CD4-positive, CD25-positive, alpha-beta regulatory T cell (primary cell): ENCODE measurements at regions not wholly inside any gene's neighbourhood (a gene's known extent, or its start where the extent isn't known, plus 50 kb on each side); places are given as distances from the start of the nearest gene placed in this dataset.
"Not testable (repeated sequence)": the region's sequence is repeated elsewhere in the genome, so short reads cannot be mapped to it uniquely, and the experiment has no call there.

Experiments
- ATAC-seq, 2 donors: fragments of 150-1000 bp; cut with Tn5 transposase; one replicate each; pipeline ENCODE4 v1.10.0; 2021; ENCODE audit warnings: low read depth in 2 of 2, moderate number of reproducible peaks in 2 of 2, moderate library complexity in 1 of 2
- DNase-seq, 3 donors: peaks; one replicate each; pipeline versions ENCODE4 v3.0.0 to v3.0.0-alpha.2; 2012 to 2022; ENCODE audit warnings: mixed read lengths in 1 of 3
- H3K27ac ChIP-seq: one replicate; pipeline ENCODE4 v1.7.0; 2013; ENCODE audit warnings: mild to moderate bottlenecking, low read length; ENCODE audit not compliant: insufficient read depth, poor library complexity, severe bottlenecking
- H3K27me3 ChIP-seq: one replicate; pipeline ENCODE4 v1.7.0; 2013; ENCODE audit warnings: low read length; ENCODE audit not compliant: control insufficient read depth, insufficient read depth
- H3K36me3 ChIP-seq: one replicate; pipeline ENCODE4 v1.7.0; 2013; ENCODE audit warnings: mild to moderate bottlenecking, low read length, moderate library complexity; ENCODE audit not compliant: control insufficient read depth, insufficient read depth
- H3K4me1 ChIP-seq: 2 replicates; pipeline ENCODE4 v1.7.0; 2013; ENCODE audit warnings: mild to moderate bottlenecking, low read length; ENCODE audit not compliant: insufficient read depth, control insufficient read depth, poor library complexity, severe bottlenecking
- H3K4me3 ChIP-seq: one replicate; pipeline ENCODE4 v1.7.0; 2013; ENCODE audit warnings: low read depth, mild to moderate bottlenecking, low read length, moderate library complexity
- H3K9me3 ChIP-seq, 2 experiments: 1 replicate in 1 of 2; 2 replicates in 1 of 2; pipeline ENCODE4 v1.7.0; 2013; ENCODE audit warnings: low read length in 2 of 2, mild to moderate bottlenecking in 1 of 2, moderate library complexity in 1 of 2; ENCODE audit not compliant: control insufficient read depth in 2 of 2
- H3K27ac Mint-ChIP-seq, 3 donors: one replicate each; pipeline ENCODE4 v1.8.0; 2020 to 2022; ENCODE audit warnings: mild to moderate bottlenecking in 3 of 3, mixed read lengths in 3 of 3, moderate library complexity in 2 of 3
- H3K27me3 Mint-ChIP-seq: one replicate; pipeline ENCODE4 v1.8.0; 2022; ENCODE audit warnings: mild to moderate bottlenecking, mixed read lengths
- H3K36me3 Mint-ChIP-seq: one replicate; pipeline ENCODE4 v1.8.0; 2020; ENCODE audit warnings: mixed read lengths
- H3K4me1 Mint-ChIP-seq, 4 donors: one replicate each; pipeline ENCODE4 v1.8.0; 2020 to 2022; ENCODE audit warnings: mixed read lengths in 4 of 4, mild to moderate bottlenecking in 1 of 4
- H3K4me3 Mint-ChIP-seq, 4 donors: one replicate each; pipeline ENCODE4 v1.8.0; 2020 to 2022; ENCODE audit warnings: mild to moderate bottlenecking in 4 of 4, mixed read lengths in 4 of 4, moderate library complexity in 3 of 4
- H3K9me3 Mint-ChIP-seq, 7 donors: one replicate each; pipeline ENCODE4 v1.8.0; 2020 to 2022; ENCODE audit warnings: mixed read lengths in 7 of 7, mild to moderate bottlenecking in 3 of 7, moderate library complexity in 2 of 7

- H3K27ac ChIP-seq, H3K4me1 Mint-ChIP-seq, ATAC-seq, DNase-seq, H3K4me1 ChIP-seq, H3K27me3 ChIP-seq, H3K36me3 Mint-ChIP-seq, H3K27me3 Mint-ChIP-seq, H3K4me3 ChIP-seq, H3K9me3 Mint-ChIP-seq, H3K27ac Mint-ChIP-seq, H3K36me3 ChIP-seq, H3K4me3 Mint-ChIP-seq, H3K9me3 ChIP-seq: not testable (repeated sequence)
Measured at GRCh38 chr20:25798174-25798993, 101.7 kb upstream of the ZNF337 start.

- not testable (repeated sequence) for H3K27ac Mint-ChIP-seq, H3K36me3 Mint-ChIP-seq, H3K4me3 Mint-ChIP-seq, H3K27me3 Mint-ChIP-seq, H3K4me3 ChIP-seq, H3K4me1 ChIP-seq, H3K27me3 ChIP-seq, H3K9me3 ChIP-seq, H3K36me3 ChIP-seq, DNase-seq, H3K9me3 Mint-ChIP-seq, H3K27ac ChIP-seq, H3K4me1 Mint-ChIP-seq, ATAC-seq
Measured at GRCh38 chr20:25797062-25797461, 100.4 kb upstream of the ZNF337 start.

- not testable (repeated sequence) for H3K27ac Mint-ChIP-seq, H3K27me3 ChIP-seq, H3K4me1 ChIP-seq, H3K9me3 ChIP-seq, DNase-seq, H3K4me3 Mint-ChIP-seq, H3K27me3 Mint-ChIP-seq, H3K27ac ChIP-seq, H3K4me3 ChIP-seq, H3K36me3 Mint-ChIP-seq, H3K9me3 Mint-ChIP-seq, H3K36me3 ChIP-seq, H3K4me1 Mint-ChIP-seq, ATAC-seq
Measured at GRCh38 chr20:25777241-25777640, 80.6 kb upstream of the ZNF337 start.

- H3K27me3 Mint-ChIP-seq, H3K4me3 ChIP-seq, ATAC-seq, H3K36me3 Mint-ChIP-seq, H3K4me1 ChIP-seq, H3K27ac Mint-ChIP-seq, H3K27me3 ChIP-seq, H3K9me3 ChIP-seq, H3K4me3 Mint-ChIP-seq, H3K27ac ChIP-seq, H3K4me1 Mint-ChIP-seq, H3K9me3 Mint-ChIP-seq, H3K36me3 ChIP-seq, DNase-seq: not testable (repeated sequence)
Measured at GRCh38 chr20:25774711-25775110, 78.1 kb upstream of the ZNF337 start.

- not testable (repeated sequence) for H3K4me1 ChIP-seq, H3K4me1 Mint-ChIP-seq, H3K27me3 Mint-ChIP-seq, H3K4me3 Mint-ChIP-seq, DNase-seq, H3K9me3 ChIP-seq, H3K27ac Mint-ChIP-seq, H3K4me3 ChIP-seq, H3K27ac ChIP-seq, ATAC-seq, H3K36me3 ChIP-seq, H3K27me3 ChIP-seq, H3K9me3 Mint-ChIP-seq, H3K36me3 Mint-ChIP-seq
Measured at GRCh38 chr20:25774203-25774602, 77.5 kb upstream of the ZNF337 start.

GRCh38 chr20:25772437-25772836 is 75.8 kb upstream of the ZNF337 start:
- not testable (repeated sequence) for H3K4me1 Mint-ChIP-seq, H3K4me1 ChIP-seq, ATAC-seq, H3K36me3 Mint-ChIP-seq, H3K27me3 ChIP-seq, H3K36me3 ChIP-seq, H3K27ac Mint-ChIP-seq, H3K27ac ChIP-seq, H3K27me3 Mint-ChIP-seq, H3K9me3 ChIP-seq, H3K4me3 Mint-ChIP-seq, H3K4me3 ChIP-seq, H3K9me3 Mint-ChIP-seq, DNase-seq

GRCh38 chr20:25771818-25772217 is 75.2 kb upstream of the ZNF337 start:
- H3K36me3 ChIP-seq, H3K4me1 ChIP-seq, H3K36me3 Mint-ChIP-seq, H3K4me3 ChIP-seq, H3K9me3 ChIP-seq, H3K4me1 Mint-ChIP-seq, DNase-seq, H3K27me3 Mint-ChIP-seq, H3K4me3 Mint-ChIP-seq, H3K27ac Mint-ChIP-seq, H3K27me3 ChIP-seq, ATAC-seq, H3K27ac ChIP-seq, H3K9me3 Mint-ChIP-seq: not testable (repeated sequence)

GRCh38 chr20:25761596-25761995 is 64.9 kb upstream of the ZNF337 start:
- Histone ChIP-seq H3K4me1 (no peaks in the 10 kb centered on the region), H3K4me3 (no peak overlapping the region), H3K9me3 (no peaks in the 10 kb centered on the region), H3K27me3 (no peaks in the 10 kb centered on the region), H3K27ac (no peak overlapping the region), H3K36me3 (no peaks in the 10 kb centered on the region)
- H3K4me3 Mint-ChIP-seq, result no peak overlapping the region
- peaks cover 0 to 2% (median 0%) of the 10 kb centered on the region in 4 donors for H3K4me1 Mint-ChIP-seq
- no peaks in the 10 kb centered on the region for H3K36me3 Mint-ChIP-seq
- ATAC-seq (no peak), DNase-seq (no peak)
- no peak overlapping the region for H3K27ac Mint-ChIP-seq
- no peaks in the 10 kb centered on the region for H3K27me3 Mint-ChIP-seq
- H3K9me3 Mint-ChIP-seq, result peaks cover 0 to 2% (median 0%) of the 10 kb centered on the region in 7 donors
